HG02763 (cell line): ENCODE measurements at regions not wholly inside any gene's neighbourhood (a gene's known extent, or its start where the extent isn't known, plus 50 kb on each side); places are given as distances from the start of the nearest gene placed in this dataset.

Experiments used
- ATAC-seq: cut with Tn5 transposase; IDR thresholded peaks from one replicate; pipeline ENCODE4 v1.9.1; 2021; ENCODE audit warnings: mild to moderate bottlenecking, moderate library complexity; ENCODE audit not compliant: unreplicated experiment

GRCh38 chr3:181660337-181660736 lies 51.4 kb upstream of the SOX2 start:
- ATAC-seq = no peak

- ATAC-seq = no peak
Measured at GRCh38 chr3:181637456-181637855, 74.3 kb upstream of the SOX2 start.

GRCh38 chr3:181637056-181637455 lies 74.7 kb upstream of the SOX2 start:
- no peak for ATAC-seq

GRCh38 chr3:181635141-181635540 lies 76.6 kb upstream of the SOX2 start:
- no peak for ATAC-seq

- ATAC-seq = no peak
Measured at GRCh38 chr3:181633556-181633955, 78.2 kb upstream of the SOX2 start.

GRCh38 chr3:181631901-181632300 lies 79.8 kb upstream of the SOX2 start:
- no peak for ATAC-seq

- no peak for ATAC-seq
Measured at GRCh38 chr3:181630853-181631252, 80.9 kb upstream of the SOX2 start.

GRCh38 chr3:181629711-181630110 lies 82.0 kb upstream of the SOX2 start:
- ATAC-seq = no peak

- ATAC-seq = no peak
Measured at GRCh38 chr3:181629029-181629428, 82.7 kb upstream of the SOX2 start.

- no peak for ATAC-seq
Measured at GRCh38 chr3:181628384-181628783, 83.3 kb upstream of the SOX2 start.

GRCh38 chr3:181626036-181626435 lies 85.7 kb upstream of the SOX2 start:
- no peak for ATAC-seq

GRCh38 chr3:181623924-181624694 lies 87.6 kb upstream of the SOX2 start:
- no peak for ATAC-seq

- ATAC-seq = no peak
Measured at GRCh38 chr3:181622365-181622764, 89.4 kb upstream of the SOX2 start.

- ATAC-seq = no peak
Measured at GRCh38 chr3:181619897-181620296, 91.8 kb upstream of the SOX2 start.

GRCh38 chr3:181618260-181618659 lies 93.5 kb upstream of the SOX2 start:
- no peak for ATAC-seq

- ATAC-seq = no peak
Measured at GRCh38 chr3:181616088-181617070, 95.3 kb upstream of the SOX2 start.

GRCh38 chr3:181615666-181616065 lies 96.1 kb upstream of the SOX2 start:
- ATAC-seq = no peak

- ATAC-seq = no peak
Measured at GRCh38 chr3:181614878-181615277, 96.8 kb upstream of the SOX2 start.

GRCh38 chr3:181613813-181614212 lies 97.9 kb upstream of the SOX2 start:
- ATAC-seq = no peak

- no peak for ATAC-seq
Measured at GRCh38 chr3:181613191-181613590, 98.5 kb upstream of the SOX2 start.

- ATAC-seq = no peak
Measured at GRCh38 chr3:181610973-181611265, 100.8 kb upstream of the SOX2 start.
